ENCODE measurements at regions not wholly inside any gene's neighbourhood (a gene's known extent, or its start where the extent isn't known, plus 50 kb on each side); places are given as distances from the start of the nearest gene placed in this dataset.

DNA sequence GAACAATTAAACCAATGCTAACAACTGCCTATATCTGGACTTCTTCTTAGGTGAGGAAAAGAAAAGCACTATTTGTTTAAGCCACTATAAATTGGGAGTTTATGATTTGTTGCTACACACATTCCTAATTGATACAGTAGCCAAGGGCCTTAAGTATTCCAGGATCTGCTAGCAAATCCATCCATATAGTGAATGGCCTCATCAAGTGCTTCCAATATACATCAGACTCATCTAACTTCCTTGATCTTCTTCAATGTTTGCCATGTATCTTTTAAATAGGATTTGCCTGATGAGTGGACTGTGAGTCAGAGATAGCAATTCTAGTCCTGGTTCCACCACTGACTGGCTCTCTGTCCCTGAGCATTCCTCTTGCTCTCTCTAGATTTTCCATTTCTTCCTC is 430.2 kb downstream of the OMA1 start:
- TF ChIP-seq, protein P1, sequence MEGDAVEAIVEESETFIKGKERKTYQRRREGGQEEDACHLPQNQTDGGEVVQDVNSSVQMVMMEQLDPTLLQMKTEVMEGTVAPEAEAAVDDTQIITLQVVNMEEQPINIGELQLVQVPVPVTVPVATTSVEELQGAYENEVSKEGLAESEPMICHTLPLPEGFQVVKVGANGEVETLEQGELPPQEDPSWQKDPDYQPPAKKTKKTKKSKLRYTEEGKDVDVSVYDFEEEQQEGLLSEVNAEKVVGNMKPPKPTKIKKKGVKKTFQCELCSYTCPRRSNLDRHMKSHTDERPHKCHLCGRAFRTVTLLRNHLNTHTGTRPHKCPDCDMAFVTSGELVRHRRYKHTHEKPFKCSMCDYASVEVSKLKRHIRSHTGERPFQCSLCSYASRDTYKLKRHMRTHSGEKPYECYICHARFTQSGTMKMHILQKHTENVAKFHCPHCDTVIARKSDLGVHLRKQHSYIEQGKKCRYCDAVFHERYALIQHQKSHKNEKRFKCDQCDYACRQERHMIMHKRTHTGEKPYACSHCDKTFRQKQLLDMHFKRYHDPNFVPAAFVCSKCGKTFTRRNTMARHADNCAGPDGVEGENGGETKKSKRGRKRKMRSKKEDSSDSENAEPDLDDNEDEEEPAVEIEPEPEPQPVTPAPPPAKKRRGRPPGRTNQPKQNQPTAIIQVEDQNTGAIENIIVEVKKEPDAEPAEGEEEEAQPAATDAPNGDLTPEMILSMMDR (IDR thresholded peaks at IDR 0.05): no peak
- TF ChIP-seq EZH2 (IDR thresholded peaks at IDR 0.05; ENCODE audit: borderline replicate concordance, insufficient read depth, low read depth, low read length, poor library complexity, severe bottlenecking): no peak
